A549 (cell line): ENCODE measurements at regions not wholly inside any gene's neighbourhood (a gene's known extent, or its start where the extent isn't known, plus 50 kb on each side); places are given as distances from the start of the nearest gene placed in this dataset.

ENCODE experiments used
- ATAC-seq, 2 experiments: fragments of 200-7000 bp in 1 of 2; fragments of >200 bp in 1 of 2; cut with Nextera tagmentation in 1 of 2; cut with Tn5 transposase in 1 of 2; 3 replicates each; pipeline versions ENCODE4 v1.8.0 to v1.9.1; 2018 to 2020; ENCODE audit warnings: mild to moderate bottlenecking in 1 of 2, moderate library complexity in 1 of 2
- CTCF ChIA-PET: fragments of 300-600 bp; sonication (Branson Sonifier 250); formaldehyde crosslinking; extraction: SDS; loops from one replicate; lab custom pipeline; 2021; ENCODE audit warnings: antibody characterized with exemption, inconsistent platforms; lab: Yijun Ruan, JAX
- POLR2A ChIA-PET: fragments of 350-600 bp; formaldehyde crosslinking; extraction: SDS; loops from one replicate; lab custom pipeline; 2021; ENCODE audit warnings: antibody characterized with exemption, inconsistent platforms; lab: Yijun Ruan, JAX
- DNase-seq, 2 experiments: peaks; one replicate each; pipeline versions ENCODE4 v3.0.0 to v3.0.0-alpha.2; 2011 to 2016; ENCODE audit warnings: low read depth in 1 of 2, low spot score in 1 of 2
- FAIRE-seq: peaks from 2 replicates; lab custom pipeline; 2011; peaks lifted over from hg19 to GRCh38; lab: Jason Lieb, UNC
- H3K27ac ChIP-seq, 2 experiments: fragments of >200 bp; sonication (Bioruptor Twin); formaldehyde crosslinking; 3 replicates each; pipeline ENCODE4 v1.5.1; 2016 to 2017
- H3K4me1 ChIP-seq: fragments of >200 bp; sonication (Bioruptor Twin); formaldehyde crosslinking; 3 replicates; pipeline ENCODE4 v1.6.1; 2016
- H3K4me2 ChIP-seq: fragments of >200 bp; sonication (Bioruptor Twin); formaldehyde crosslinking; 3 replicates; pipeline ENCODE4 v1.6.1; 2016
- H3K4me3 ChIP-seq: fragments of >200 bp; sonication (Bioruptor Twin); formaldehyde crosslinking; 3 replicates; pipeline ENCODE4 v1.5.1; 2016
- H3K9me3 ChIP-seq: fragments of >200 bp; sonication (Bioruptor Twin); formaldehyde crosslinking; 3 replicates; pipeline ENCODE4 v1.6.1; 2016
- CBX8 ChIP-seq: fragments of 200-600 bp; sonication (generic); IDR thresholded peaks from 2 replicates; pipeline ENCODE4 v1.6.1; 2016
- CTCF ChIP-seq: fragments of >200 bp; sonication (Bioruptor Twin); formaldehyde crosslinking; IDR thresholded peaks from 3 replicates; pipeline ENCODE4 v1.5.1; 2016
- EHMT2 ChIP-seq: fragments of 200-600 bp; sonication (generic); IDR thresholded peaks from 2 replicates; pipeline ENCODE4 v1.6.1; 2016; ENCODE audit warnings: antibody characterized with exemption, low read depth, mild to moderate bottlenecking, moderate library complexity
- ELK1 ChIP-seq: fragments of 150-350 bp; IDR thresholded peaks from 2 replicates; pipeline ENCODE4 v1.6.1; 2014; ENCODE audit warnings: low read depth, mild to moderate bottlenecking, low read length
- FOXS1 ChIP-seq: fragments of 250-450 bp; sonication (Bioruptor Pico); IDR thresholded peaks from 2 replicates; pipeline ENCODE4 v1.5.0; 2020; ENCODE audit warnings: mild to moderate bottlenecking, moderate library complexity
- JUN ChIP-seq, 2 experiments: fragments of >200 bp; sonication (Bioruptor Twin); formaldehyde crosslinking; IDR thresholded peaks; 2 replicates in 1 of 2; 3 replicates in 1 of 2; pipeline ENCODE4 v1.6.1; 2016 to 2017
- KDM5A ChIP-seq: fragments of 200-600 bp; sonication (generic); IDR thresholded peaks from 2 replicates; pipeline ENCODE4 v1.6.1; 2016; ENCODE audit warnings: antibody characterized with exemption, mild to moderate bottlenecking
- MAFK ChIP-seq: fragments of 450-650 bp; IDR thresholded peaks from 2 replicates; pipeline ENCODE4 v1.6.1; 2014; ENCODE audit not compliant: partially characterized antibody
- NPAS2 ChIP-seq: fragments of 250-450 bp; sonication (Bioruptor Pico); IDR thresholded peaks from 2 replicates; pipeline ENCODE4 v1.8.0; 2022; ENCODE audit warnings: mild to moderate bottlenecking, moderate library complexity, borderline replicate concordance
- PBX3 ChIP-seq: IDR thresholded peaks from 2 replicates; pipeline ENCODE4 v1.6.1; 2012
- PHF8 ChIP-seq: fragments of 200-600 bp; sonication (generic); IDR thresholded peaks from 2 replicates; pipeline ENCODE4 v1.6.1; 2016; ENCODE audit warnings: low read depth, mild to moderate bottlenecking, antibody characterized with exemption, moderate library complexity, borderline replicate concordance
- POLR2A ChIP-seq: IDR thresholded peaks from 2 replicates; pipeline ENCODE4 v1.6.1; 2012; ENCODE audit warnings: mild to moderate bottlenecking, low read length
- RARB ChIP-seq: fragments of 250-450 bp; sonication (Bioruptor Pico); IDR thresholded peaks from 2 replicates; pipeline ENCODE4 v1.8.0; 2021; ENCODE audit warnings: mild to moderate bottlenecking, moderate library complexity
- SREBF2 ChIP-seq: fragments of 450-650 bp; IDR thresholded peaks from 2 replicates; pipeline ENCODE4 v1.6.1; 2014; ENCODE audit warnings: mild to moderate bottlenecking, moderate library complexity
- TP53 ChIP-seq: fragments of 250-450 bp; sonication (Bioruptor Pico); IDR thresholded peaks from 2 replicates; pipeline ENCODE4 v1.5.0; 2021; ENCODE audit warnings: mild to moderate bottlenecking, moderate library complexity
- ZFP36 ChIP-seq: fragments of 450-650 bp; IDR thresholded peaks from 2 replicates; pipeline ENCODE4 v1.6.1; 2014; ENCODE audit warnings: borderline replicate concordance; ENCODE audit not compliant: partially characterized antibody
- ZNF302 ChIP-seq: fragments of 250-450 bp; sonication (Bioruptor Pico); IDR thresholded peaks from 2 replicates; pipeline ENCODE4 v1.9.0; 2021; ENCODE audit warnings: inconsistent platforms, mild to moderate bottlenecking, moderate library complexity
- WGBS: methylation state at CpG from one replicate; pipeline ENCODE4 v1.1.6; 2017; ENCODE audit errors: missing lambda C conversion rate; 5-methylcytosine and 5-hydroxymethylcytosine counted together
- TF ChIP-seq, protein P1 (sequence below): fragments of 250-450 bp; sonication (Bioruptor Pico); IDR thresholded peaks from 2 replicates; pipeline ENCODE4 v1.5.0; 2020; ENCODE audit warnings: low read depth, mild to moderate bottlenecking, moderate library complexity
- TF ChIP-seq, protein P2 (sequence below): fragments of 200-600 bp; sonication (generic); IDR thresholded peaks from 2 replicates; pipeline ENCODE4 v1.6.1; 2016; ENCODE audit warnings: antibody characterized with exemption, mild to moderate bottlenecking, moderate library complexity
- TF ChIP-seq, protein P3 (sequence below): IDR thresholded peaks from 2 replicates; pipeline ENCODE4 v1.6.1; 2012; ENCODE audit warnings: low read depth, borderline replicate concordance

DNA sequence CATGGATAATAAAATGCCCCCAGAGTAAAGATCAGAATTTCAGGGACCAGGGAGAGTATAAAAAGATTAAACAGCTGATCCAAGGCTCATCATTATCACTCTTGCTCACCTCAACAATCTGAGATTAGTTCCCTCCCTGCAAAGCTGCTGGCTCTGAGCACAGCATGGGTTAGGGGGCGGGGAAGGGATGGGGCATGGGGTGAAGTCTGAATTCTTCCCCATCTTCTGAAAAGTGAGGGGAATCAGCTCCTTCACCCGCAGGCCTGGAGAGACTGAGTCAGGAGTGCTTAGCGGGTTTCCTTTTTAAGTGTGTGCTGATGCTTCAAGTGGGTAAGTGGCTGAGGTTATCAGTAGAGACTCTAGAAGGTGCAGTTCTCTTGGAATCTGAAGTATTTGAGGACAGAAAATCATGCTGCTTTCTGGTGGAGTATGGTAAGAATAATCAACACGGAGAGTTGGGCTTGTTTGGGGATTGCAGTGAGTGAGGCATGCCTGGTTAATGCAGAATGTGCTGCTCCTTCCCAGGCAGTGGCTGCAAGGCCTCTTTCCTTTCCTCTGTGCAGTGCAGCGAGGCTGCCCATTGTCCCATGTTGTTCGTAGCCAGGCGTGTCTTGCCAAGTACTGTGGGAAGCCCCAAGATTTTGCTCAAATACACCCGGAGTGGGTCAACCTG is 59.2 kb upstream of the TRAK1 start:
- H3K27ac ChIP-seq = peak overlapping the region; percentile 3 to 64; a peak in 2 of 6 replicates
- ATAC-seq = peak in 1 of 2 experiments; percentile 53; a peak in 3 of 6 replicates
- TF ChIP-seq POLR2A (no peak), ZFP36 (no peak), EHMT2 (no peak), KDM5A (no peak), RARB (no peak), MAFK (no peak), PHF8 (no peak), CTCF (no peak), FOXS1 (CRISPR knock-in tag) (no peak), TP53 (CRISPR knock-in tag) (no peak), ELK1 (no peak), PBX3 (no peak), NPAS2 (CRISPR knock-in tag) (no peak), CBX8 (no peak), JUN (IDR thresholded peaks at IDR 0.05) (no peak), SREBF2 (no peak), ZNF302 (CRISPR knock-in tag) (no peak)
- TF ChIP-seq, protein P1, sequence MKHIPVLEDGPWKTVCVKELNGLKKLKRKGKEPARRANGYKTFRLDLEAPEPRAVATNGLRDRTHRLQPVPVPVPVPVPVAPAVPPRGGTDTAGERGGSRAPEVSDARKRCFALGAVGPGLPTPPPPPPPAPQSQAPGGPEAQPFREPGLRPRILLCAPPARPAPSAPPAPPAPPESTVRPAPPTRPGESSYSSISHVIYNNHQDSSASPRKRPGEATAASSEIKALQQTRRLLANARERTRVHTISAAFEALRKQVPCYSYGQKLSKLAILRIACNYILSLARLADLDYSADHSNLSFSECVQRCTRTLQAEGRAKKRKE (CRISPR knock-in tag) = no peak
- TF ChIP-seq, protein P2, sequence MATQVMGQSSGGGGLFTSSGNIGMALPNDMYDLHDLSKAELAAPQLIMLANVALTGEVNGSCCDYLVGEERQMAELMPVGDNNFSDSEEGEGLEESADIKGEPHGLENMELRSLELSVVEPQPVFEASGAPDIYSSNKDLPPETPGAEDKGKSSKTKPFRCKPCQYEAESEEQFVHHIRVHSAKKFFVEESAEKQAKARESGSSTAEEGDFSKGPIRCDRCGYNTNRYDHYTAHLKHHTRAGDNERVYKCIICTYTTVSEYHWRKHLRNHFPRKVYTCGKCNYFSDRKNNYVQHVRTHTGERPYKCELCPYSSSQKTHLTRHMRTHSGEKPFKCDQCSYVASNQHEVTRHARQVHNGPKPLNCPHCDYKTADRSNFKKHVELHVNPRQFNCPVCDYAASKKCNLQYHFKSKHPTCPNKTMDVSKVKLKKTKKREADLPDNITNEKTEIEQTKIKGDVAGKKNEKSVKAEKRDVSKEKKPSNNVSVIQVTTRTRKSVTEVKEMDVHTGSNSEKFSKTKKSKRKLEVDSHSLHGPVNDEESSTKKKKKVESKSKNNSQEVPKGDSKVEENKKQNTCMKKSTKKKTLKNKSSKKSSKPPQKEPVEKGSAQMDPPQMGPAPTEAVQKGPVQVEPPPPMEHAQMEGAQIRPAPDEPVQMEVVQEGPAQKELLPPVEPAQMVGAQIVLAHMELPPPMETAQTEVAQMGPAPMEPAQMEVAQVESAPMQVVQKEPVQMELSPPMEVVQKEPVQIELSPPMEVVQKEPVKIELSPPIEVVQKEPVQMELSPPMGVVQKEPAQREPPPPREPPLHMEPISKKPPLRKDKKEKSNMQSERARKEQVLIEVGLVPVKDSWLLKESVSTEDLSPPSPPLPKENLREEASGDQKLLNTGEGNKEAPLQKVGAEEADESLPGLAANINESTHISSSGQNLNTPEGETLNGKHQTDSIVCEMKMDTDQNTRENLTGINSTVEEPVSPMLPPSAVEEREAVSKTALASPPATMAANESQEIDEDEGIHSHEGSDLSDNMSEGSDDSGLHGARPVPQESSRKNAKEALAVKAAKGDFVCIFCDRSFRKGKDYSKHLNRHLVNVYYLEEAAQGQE = no peak
- TF ChIP-seq, protein P3, sequence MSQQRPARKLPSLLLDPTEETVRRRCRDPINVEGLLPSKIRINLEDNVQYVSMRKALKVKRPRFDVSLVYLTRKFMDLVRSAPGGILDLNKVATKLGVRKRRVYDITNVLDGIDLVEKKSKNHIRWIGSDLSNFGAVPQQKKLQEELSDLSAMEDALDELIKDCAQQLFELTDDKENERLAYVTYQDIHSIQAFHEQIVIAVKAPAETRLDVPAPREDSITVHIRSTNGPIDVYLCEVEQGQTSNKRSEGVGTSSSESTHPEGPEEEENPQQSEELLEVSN = no peak
- ChIA-PET CTCF (no interaction called here), POLR2A (no interaction called here)
- FAIRE-seq = no peak
- peak overlapping the region; percentile 47 for H3K4me2 ChIP-seq
- H3K9me3 ChIP-seq = no peaks in the 10 kb centered on the region
- H3K4me1 ChIP-seq = peaks cover 50% of the 10 kb centered on the region
- H3K4me3 ChIP-seq = no peak overlapping the region
- 55% methylated on average over 8 of the region's 8 CpGs for WGBS
- DNase-seq = no peak
